ENCODE measurements at regions not wholly inside any gene's neighbourhood (a gene's known extent, or its start where the extent isn't known, plus 50 kb on each side); places are given as distances from the start of the nearest gene placed in this dataset.
"Not testable (repeated sequence)": the region's sequence is repeated elsewhere in the genome, so short reads cannot be mapped to it uniquely, and the experiment has no call there.

DNA sequence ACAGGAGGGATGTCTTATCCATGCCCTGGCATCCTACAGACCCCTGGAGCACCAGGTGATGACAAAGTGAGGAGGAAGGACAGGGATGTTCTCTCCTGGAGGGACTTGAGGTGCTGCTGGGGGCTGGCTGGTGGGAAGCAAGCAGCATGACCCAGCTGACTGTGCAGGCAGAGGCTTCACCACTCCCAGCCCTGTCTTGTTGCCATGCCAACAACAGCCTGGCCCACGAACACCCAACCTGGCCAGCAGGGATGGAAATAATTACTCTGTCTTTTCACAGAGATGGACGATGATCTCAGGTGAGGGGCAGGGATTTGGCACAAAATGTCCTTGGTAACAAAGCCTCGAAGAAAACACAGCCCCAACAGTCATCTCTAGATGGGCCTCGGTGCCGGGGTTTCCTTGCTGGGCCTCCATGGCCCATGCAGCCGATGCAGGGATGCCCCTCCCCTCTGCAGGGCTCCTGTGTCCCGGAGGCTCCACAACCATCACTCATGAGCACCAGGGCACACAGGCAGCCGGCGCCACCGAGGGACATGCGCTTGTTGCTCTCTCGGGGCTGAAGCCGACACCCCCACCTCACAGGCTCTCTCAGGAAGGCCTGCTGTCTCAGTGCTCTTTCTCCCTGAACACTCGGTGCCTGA lies 205.5 kb downstream of the BANP start:
- TF ChIP-seq SMC3 (IDR thresholded peaks at IDR 0.05); EP300 (IDR thresholded peaks at IDR 0.05); POLR2A (IDR thresholded peaks at IDR 0.05; ENCODE audit: low read length); ESRRA (IDR thresholded peaks at IDR 0.05; ENCODE audit: borderline replicate concordance, low read length); MAZ (IDR thresholded peaks at IDR 0.05; ENCODE audit: borderline replicate concordance, low read depth, low read length); RNF2 (IDR thresholded peaks at IDR 0.05; ENCODE audit: borderline replicate concordance, low read depth); NFE2L2 (conservative IDR thresholded peaks at IDR 0.05; ENCODE audit: low read length): not testable (repeated sequence)
- TF ChIP-seq, protein P1, sequence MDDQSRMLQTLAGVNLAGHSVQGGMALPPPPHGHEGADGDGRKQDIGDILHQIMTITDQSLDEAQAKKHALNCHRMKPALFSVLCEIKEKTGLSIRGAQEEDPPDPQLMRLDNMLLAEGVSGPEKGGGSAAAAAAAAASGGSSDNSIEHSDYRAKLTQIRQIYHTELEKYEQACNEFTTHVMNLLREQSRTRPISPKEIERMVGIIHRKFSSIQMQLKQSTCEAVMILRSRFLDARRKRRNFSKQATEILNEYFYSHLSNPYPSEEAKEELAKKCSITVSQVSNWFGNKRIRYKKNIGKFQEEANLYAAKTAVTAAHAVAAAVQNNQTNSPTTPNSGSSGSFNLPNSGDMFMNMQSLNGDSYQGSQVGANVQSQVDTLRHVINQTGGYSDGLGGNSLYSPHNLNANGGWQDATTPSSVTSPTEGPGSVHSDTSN (IDR thresholded peaks at IDR 0.05): not testable (repeated sequence)
- TF ChIP-seq, protein P2, sequence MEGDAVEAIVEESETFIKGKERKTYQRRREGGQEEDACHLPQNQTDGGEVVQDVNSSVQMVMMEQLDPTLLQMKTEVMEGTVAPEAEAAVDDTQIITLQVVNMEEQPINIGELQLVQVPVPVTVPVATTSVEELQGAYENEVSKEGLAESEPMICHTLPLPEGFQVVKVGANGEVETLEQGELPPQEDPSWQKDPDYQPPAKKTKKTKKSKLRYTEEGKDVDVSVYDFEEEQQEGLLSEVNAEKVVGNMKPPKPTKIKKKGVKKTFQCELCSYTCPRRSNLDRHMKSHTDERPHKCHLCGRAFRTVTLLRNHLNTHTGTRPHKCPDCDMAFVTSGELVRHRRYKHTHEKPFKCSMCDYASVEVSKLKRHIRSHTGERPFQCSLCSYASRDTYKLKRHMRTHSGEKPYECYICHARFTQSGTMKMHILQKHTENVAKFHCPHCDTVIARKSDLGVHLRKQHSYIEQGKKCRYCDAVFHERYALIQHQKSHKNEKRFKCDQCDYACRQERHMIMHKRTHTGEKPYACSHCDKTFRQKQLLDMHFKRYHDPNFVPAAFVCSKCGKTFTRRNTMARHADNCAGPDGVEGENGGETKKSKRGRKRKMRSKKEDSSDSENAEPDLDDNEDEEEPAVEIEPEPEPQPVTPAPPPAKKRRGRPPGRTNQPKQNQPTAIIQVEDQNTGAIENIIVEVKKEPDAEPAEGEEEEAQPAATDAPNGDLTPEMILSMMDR (IDR thresholded peaks at IDR 0.05): not testable (repeated sequence)
- TF ChIP-seq, protein P3, sequence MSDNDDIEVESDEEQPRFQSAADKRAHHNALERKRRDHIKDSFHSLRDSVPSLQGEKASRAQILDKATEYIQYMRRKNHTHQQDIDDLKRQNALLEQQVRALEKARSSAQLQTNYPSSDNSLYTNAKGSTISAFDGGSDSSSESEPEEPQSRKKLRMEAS (IDR thresholded peaks at IDR 0.05): not testable (repeated sequence)
- TF ChIP-seq, protein P4, sequence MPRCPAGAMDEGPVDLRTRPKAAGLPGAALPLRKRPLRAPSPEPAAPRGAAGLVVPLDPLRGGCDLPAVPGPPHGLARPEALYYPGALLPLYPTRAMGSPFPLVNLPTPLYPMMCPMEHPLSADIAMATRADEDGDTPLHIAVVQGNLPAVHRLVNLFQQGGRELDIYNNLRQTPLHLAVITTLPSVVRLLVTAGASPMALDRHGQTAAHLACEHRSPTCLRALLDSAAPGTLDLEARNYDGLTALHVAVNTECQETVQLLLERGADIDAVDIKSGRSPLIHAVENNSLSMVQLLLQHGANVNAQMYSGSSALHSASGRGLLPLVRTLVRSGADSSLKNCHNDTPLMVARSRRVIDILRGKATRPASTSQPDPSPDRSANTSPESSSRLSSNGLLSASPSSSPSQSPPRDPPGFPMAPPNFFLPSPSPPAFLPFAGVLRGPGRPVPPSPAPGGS (IDR thresholded peaks at IDR 0.05): not testable (repeated sequence)
